NCI-H2081 (cell line): ENCODE measurements at regions not wholly inside any gene's neighbourhood (a gene's known extent, or its start where the extent isn't known, plus 50 kb on each side); places are given as distances from the start of the nearest gene placed in this dataset.

Experiments used
- DNase-seq, 2 experiments: peaks; one replicate each; lab custom pipeline; 2025; lab: John Stamatoyannopoulos, UW

- DNase-seq, result no peak
Observed at GRCh38 chr16:85403693-85404092, 209.4 kb upstream of the GSE1 start.

DNA sequence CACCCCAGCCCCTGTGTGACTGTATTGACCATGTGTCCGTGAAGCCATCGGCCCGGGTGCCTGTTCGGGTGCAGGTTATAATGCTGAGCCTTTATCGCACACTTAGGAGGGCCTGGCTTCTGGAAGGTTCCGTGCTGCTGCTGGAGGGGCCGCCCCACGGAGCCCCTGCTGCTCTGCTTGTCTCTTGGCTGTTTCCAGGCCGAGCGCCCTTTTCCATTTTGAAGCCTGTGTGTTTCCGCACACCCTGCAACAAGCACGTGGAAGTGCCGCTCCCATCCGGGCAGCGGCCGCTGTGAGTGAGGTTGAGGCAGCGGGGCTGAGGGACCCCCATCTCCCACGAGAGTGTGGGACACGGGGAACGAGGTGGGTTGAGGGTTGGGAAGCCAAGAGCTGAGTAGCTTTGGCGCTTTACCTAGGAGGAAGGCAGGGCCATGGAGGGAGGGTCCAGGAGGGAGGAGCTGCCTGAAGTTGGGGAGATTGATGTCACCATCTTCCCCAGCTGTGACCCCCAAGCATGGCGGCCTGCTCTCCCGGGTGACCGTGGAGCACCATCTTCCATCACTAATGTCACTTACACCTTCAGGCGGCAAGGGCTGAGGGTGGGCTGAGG, 200.1 kb upstream of the GSE1 start:
- DNase-seq, result no peak

GRCh38 chr16:85413691-85414663, 199.1 kb upstream of the GSE1 start:
- DNase-seq, result no peak

DNA sequence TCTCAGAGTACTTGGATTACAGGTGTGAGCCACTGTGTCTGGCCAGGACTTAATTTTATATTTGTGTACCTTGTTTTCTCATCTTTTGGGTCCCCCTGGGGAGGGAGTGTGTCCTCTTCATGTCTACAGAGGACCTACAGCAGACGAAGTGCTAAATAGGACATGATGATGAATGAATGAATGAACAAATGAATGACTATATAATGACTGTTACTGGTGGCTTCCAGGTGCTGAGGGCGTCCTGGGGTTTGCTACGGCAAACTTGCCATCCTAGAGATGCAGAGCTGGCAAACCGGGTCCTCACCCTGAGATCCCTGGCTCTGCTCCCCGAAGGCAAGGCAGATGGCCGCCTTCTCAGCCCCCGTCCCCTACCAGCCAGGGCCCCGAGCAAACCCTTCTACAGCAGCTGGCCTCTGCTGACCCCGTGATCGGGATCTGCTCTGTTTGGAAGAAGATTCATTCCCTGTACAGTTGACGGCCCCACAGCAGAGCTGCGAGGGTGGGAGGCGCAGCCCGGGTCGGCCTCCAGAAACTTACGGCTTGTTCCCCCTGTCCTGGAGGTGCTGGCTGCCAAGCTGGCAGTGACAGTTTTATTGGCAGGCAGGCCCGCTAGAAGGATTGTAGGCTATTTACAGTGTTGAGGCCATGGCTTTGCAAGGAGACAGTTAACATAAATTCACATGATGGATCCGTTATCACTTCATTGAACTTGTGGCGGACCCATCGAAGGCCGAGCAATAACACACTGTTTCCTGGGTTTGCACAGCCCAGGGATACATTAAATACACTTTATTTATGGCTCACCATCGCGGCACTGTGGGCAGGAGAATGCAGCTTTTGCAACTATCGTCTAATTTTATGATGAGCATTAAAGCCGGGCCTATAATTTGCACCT, 197.7 kb upstream of the GSE1 start:
- peak in 1 of 2 experiments; percentile 58 for DNase-seq

- peak; percentile 86 to 89 for DNase-seq
Observed at GRCh38 chr16:85416228-85417109, 196.7 kb upstream of the GSE1 start.

DNA sequence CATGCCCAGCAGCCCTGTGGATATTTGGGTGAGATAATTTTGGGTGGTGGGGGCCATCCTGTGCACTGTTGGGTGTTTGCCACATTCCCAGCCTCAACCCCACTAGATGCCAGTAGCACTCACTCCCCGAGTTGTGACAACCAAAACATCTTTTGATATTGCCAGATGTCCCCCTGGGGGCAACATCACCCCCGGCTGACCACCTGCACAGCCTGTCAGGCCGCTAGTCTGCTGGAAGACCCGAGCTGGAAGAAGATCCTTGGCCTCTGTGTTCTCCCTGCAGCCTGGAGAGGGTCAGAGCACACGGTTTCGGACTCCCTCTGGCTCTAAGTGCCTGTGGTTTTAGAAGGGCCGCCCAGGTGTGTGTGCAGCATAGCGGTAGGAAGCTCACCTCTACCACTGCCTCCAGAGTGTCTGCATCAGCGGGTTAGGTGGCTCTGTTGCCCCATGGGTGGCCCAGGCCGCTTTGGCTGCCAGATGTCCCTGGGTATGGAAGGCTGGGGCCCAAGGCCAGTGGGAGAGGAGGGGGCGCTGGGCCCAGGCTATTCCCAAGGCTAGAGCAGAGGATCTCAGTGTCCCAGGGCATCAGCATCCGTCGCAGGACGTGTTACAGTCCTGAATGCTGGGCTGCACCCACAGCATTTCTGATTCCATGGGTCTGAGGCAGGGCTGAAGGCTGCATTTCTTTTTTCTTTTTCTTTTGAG, 195.8 kb upstream of the GSE1 start:
- DNase-seq, result no peak

GRCh38 chr16:85418978-85419491, 194.1 kb upstream of the GSE1 start:
- DNase-seq, result no peak

DNA sequence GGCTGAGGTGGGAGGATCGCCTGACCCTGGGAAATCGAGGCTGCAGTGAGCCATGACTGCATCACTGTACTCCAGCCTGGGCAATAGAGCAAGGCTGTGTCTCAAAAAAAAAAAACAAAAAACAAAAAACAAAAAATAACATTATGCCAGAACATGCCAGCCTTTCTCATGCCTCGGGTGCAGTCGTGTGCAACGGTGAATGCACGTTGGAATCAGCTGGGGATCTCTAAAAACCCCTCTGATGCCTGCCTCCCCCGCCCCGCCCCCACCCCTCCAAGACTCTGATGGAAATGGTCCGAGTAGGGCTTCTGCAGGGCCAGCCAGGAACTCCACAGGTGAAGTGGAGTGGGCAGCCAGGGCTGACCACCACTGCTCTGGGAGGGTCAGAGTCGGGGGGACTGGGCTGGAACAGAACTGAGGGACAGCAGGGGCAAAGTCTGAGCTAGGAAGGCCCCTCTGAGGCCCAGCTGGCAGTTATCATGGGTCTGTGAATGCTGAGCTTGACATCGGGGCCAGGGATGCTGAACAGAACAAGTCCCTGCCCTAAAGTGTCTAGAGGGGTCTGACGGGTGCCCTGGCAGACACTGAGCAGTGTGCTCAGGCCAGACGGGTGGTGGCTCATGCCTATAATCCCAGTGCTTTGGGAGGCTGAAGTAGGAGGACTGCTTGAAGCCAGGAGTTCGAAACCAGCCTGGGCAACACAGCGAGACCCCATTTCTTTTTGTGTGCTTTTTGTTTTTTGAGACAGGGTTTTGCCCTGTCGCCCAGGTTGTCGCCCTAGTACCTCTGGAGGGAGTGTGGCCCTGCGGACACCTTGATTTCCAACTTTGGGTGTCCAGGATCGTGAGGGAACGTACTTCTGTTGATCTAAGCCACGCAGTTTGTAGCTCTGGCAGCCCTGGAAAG, 193.4 kb upstream of the GSE1 start:
- DNase-seq, result no peak

DNA sequence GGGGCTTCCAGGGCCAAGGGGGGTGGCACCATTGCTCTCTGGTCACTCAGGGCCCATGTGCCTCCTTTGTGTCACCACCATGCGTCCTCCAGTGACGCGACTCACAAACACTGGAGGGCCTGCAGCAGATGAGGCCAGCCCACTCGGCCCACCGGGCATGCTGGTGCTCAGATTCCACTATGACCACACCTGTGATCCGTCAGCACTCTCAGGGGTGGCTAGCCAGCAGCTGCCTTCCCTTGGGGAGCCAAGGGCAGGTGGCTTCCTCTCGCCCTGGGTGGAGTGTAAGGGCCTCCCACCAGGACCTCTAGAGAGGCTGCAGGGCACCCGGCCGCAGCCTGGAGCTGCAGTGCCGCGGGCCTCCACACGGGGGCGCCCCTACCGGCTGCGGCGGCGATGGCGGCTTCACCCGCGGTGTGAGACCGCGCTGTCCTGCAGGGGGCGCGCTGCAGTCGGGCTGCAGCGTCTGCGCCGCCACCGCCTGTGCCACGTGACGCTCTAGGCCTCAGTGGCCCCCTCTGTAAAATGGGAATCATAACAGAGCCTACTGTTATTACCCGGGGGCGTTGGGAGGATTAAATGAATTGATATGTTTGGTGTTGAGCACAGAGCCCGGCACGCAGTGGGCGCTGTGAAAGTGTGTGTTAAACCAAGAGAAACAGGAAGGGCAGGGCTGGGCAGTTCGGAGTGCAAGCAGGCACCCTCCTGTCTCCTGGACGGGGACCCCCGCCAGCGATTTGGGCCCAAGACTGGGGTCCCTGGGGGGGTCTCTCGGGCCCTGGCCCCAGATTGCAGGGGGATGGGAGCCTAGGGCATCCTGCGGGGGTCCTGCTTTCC, 192.4 kb upstream of the GSE1 start:
- no peak for DNase-seq

DNA sequence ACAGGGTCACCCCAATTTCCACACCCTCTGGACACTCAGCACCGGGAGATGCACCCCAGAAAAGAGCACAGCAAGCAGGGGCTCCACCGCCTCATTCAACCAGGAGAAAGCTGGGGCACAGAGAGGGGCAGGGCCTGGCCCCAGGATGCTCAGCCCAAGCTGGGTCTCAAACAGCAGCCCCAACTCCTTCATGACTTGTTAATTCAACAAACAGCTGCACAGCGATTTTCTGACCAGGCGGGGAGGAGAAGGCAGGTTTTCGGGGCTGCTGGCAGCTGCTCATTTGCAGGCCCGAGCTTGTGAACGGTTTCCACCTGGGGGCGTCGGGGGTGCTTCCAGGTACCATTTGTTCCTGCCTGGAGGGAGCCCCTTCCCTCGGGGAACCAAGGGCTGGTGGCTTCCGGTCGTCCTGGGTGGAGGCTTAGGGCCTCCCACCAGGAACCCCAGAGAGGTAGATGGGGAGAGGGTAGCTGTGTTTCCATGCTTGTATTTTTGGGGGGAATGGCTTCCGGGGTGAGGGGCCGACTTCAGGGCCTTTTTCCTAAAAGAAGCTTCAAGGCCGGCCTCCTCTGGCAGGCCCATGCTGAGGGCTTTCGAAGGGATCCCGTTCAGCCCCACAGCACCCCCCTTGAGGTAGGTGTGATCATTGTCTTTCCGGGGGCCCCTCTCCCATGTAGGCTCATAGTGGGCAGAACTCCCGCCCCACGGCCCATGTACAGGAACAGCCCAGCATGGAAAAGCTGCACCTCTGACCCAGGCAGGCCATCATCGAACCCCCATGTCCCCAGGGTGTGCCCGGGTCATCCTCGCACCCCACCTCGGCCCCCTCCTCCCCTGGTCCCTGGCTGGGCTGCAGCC, 191.6 kb upstream of the GSE1 start:
- peak in 1 of 2 experiments; percentile 52 for DNase-seq

GRCh38 chr16:85422196-85422631, 190.9 kb upstream of the GSE1 start:
- peak; percentile 54 to 72 for DNase-seq

DNA sequence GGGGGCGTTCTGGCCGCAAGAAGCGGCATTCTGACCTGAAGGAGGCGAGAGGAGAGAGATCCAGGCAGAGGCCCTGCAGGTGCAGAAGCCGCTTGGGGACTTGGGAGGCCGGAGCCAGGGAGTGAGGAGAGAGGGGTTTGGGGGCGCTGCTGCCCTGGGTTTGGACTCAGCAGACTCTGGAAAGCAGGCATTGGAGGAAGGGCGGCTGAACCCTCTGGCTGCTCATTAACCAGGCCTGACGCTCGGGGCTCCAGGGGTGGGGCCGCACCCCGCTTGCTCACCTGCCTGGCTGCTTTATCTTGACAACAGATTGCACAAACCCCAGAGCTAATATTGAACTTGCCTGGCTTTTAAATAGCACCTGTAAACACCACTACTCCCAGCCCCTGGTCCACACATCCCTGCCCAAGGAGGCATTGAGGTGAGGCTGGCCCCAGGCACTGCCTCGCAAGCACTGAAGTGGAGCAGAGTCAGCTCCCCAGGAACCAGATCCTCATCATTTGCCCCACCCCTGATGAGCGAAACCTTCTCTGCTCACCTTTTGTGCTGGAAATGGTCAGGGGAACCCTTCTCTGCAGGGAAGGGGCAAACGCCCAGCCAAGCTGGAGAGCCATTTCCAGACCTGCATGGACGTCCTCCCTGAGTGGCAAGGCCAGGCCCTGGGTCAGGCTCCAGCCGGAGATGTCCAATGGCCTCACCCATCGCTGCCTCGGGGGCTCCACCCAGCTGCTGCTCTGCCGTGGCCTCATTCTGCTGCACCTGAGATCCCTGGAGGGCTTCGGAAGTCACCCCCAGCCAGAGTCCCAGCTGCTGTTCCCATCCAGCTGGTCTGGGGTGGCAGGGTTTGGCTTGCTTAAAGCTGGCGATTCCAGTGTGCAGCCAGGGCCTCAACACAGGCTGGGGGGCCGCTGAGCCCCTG, 190.2 kb upstream of the GSE1 start:
- DNase-seq, result peak; percentile 79 to 92

DNA sequence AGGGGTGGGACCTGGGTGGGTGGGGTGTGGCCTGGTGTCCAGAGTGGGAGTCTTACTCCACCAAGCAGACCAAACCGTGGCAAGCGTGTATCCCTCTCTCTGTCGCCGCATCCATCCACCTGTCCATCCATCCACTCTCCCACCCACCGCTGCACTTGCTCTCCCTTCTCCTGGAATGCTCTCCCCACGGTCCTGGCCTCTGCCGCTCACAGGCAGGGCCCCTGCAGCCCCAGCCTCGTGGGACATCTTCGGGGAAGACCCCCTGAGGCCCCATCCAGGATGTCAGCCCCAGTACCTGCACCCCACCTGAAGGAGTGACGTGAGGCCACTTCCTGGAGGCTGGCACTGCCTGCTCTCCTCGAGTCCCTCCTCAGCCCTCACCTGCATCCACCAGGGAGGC, 189.5 kb upstream of the GSE1 start:
- no peak for DNase-seq

- no peak for DNase-seq
Observed at GRCh38 chr16:85424260-85425073, 188.7 kb upstream of the GSE1 start.

DNA sequence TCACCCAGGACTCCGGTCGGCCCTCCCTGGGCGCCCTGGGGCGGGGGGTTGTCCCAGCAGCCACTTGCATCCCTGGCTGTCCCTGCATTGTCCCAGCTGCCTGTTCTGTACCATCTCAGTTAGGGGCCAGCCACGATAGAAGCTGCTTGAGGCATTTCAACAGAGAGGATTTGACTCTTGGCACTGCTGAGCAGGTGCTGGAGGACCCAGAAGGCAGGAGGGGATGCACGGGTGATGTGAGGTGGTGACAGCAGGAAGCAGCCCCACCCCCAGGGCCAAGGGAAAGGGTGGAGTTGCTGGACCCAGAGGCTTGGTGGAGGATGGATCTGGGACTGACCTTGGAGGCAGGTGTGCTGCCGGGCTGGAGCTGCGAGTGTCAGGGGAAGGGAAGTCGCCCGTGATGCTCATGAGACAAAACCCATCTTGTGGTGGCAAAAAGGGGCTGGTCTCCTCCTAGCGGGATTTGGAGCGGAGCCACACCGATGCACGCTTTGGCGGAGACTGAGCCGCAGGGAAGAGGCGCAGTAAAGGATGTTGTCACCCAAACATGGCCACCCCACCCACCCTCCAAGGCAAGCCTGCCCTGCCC, 188.0 kb upstream of the GSE1 start:
- DNase-seq, result no peak
